ENCODE measurements at regions not wholly inside any gene's neighbourhood (a gene's known extent, or its start where the extent isn't known, plus 50 kb on each side); places are given as distances from the start of the nearest gene placed in this dataset.

GRCh38 chr22:49564666-49565515 is 262.8 kb downstream of the BRD1 start:
- no peak for DNase-seq

- DNase-seq: no peak
These were observed 263.6 kb downstream of the BRD1 start for GRCh38 chr22:49564054-49564453.

- DNase-seq: no peak
These were observed 264.9 kb downstream of the BRD1 start for GRCh38 chr22:49562685-49563249.

- DNase-seq: no peak
These were observed 265.7 kb downstream of the BRD1 start for GRCh38 chr22:49561976-49562375.

GRCh38 chr22:49561338-49561737 is 266.3 kb downstream of the BRD1 start:
- DNase-seq: no peak

GRCh38 chr22:49555526-49555925 is 272.1 kb downstream of the BRD1 start:
- DNase-seq: no peak

- no peak for DNase-seq
These were observed 272.9 kb downstream of the BRD1 start for GRCh38 chr22:49554741-49555140.

- no peak for DNase-seq
These were observed 273.4 kb downstream of the BRD1 start for GRCh38 chr22:49554296-49554625.

- DNase-seq: no peak
These were observed 274.0 kb downstream of the BRD1 start for GRCh38 chr22:49553518-49554295.

GRCh38 chr22:49553076-49553475 is 274.6 kb downstream of the BRD1 start:
- no peak for DNase-seq

- DNase-seq: no peak
These were observed 275.6 kb downstream of the BRD1 start for GRCh38 chr22:49551897-49552614.

GRCh38 chr22:49551446-49551845 is 276.2 kb downstream of the BRD1 start:
- no peak for DNase-seq

GRCh38 chr22:49550766-49551362 is 276.8 kb downstream of the BRD1 start:
- DNase-seq: no peak

- no peak for DNase-seq
These were observed 277.6 kb downstream of the BRD1 start for GRCh38 chr22:49550141-49550430.

GRCh38 chr22:49549256-49550140 is 278.2 kb downstream of the BRD1 start:
- no peak for DNase-seq

- no peak for DNase-seq
These were observed 279.1 kb downstream of the BRD1 start for GRCh38 chr22:49548356-49549202.

- DNase-seq: no peak
These were observed 279.9 kb downstream of the BRD1 start for GRCh38 chr22:49547751-49548239.

GRCh38 chr22:49546811-49547585 is 280.7 kb downstream of the BRD1 start:
- DNase-seq: no peak

- DNase-seq: no peak
These were observed 282.1 kb downstream of the BRD1 start for GRCh38 chr22:49545606-49546005.

- DNase-seq: no peak
These were observed 283.4 kb downstream of the BRD1 start for GRCh38 chr22:49544286-49544685.
